HG02981 (cell line): ENCODE measurements at regions not wholly inside any gene's neighbourhood (a gene's known extent, or its start where the extent isn't known, plus 50 kb on each side); places are given as distances from the start of the nearest gene placed in this dataset.

Source experiments
- ATAC-seq: cut with Tn5 transposase; IDR thresholded peaks from one replicate; pipeline ENCODE4 v1.9.1; 2021; ENCODE audit warnings: mild to moderate bottlenecking, moderate library complexity; ENCODE audit not compliant: unreplicated experiment

GRCh38 chr10:4046712-4047354, 261.8 kb upstream of the KLF6 start:
- no peak for ATAC-seq

GRCh38 chr10:4046030-4046429, 261.0 kb upstream of the KLF6 start:
- ATAC-seq: no peak

- no peak for ATAC-seq
These were observed 259.1 kb upstream of the KLF6 start for GRCh38 chr10:4043897-4044665.

GRCh38 chr10:4041635-4042034, 256.6 kb upstream of the KLF6 start:
- no peak for ATAC-seq

- ATAC-seq: no peak
These were observed 253.0 kb upstream of the KLF6 start for GRCh38 chr10:4038000-4038399.

- no peak for ATAC-seq
These were observed 250.6 kb upstream of the KLF6 start for GRCh38 chr10:4035599-4035945.

- peak; percentile 29 for ATAC-seq
These were observed 250.0 kb upstream of the KLF6 start for GRCh38 chr10:4034907-4035598.

GRCh38 chr10:4033341-4033896, 248.4 kb upstream of the KLF6 start:
- ATAC-seq: peak; percentile 85

GRCh38 chr10:4029866-4030265, 244.9 kb upstream of the KLF6 start:
- ATAC-seq: no peak

- ATAC-seq: no peak
These were observed 244.0 kb upstream of the KLF6 start for GRCh38 chr10:4028854-4029583.

- ATAC-seq: no peak
These were observed 243.0 kb upstream of the KLF6 start for GRCh38 chr10:4028027-4028471.

GRCh38 chr10:4025339-4025738, 240.3 kb upstream of the KLF6 start:
- ATAC-seq: no peak

GRCh38 chr10:4024516-4025245, 239.7 kb upstream of the KLF6 start:
- no peak for ATAC-seq

- no peak for ATAC-seq
These were observed 239.0 kb upstream of the KLF6 start for GRCh38 chr10:4024027-4024426.

- no peak for ATAC-seq
These were observed 237.5 kb upstream of the KLF6 start for GRCh38 chr10:4022473-4022872.

GRCh38 chr10:4020631-4021030, 235.6 kb upstream of the KLF6 start:
- ATAC-seq: no peak

GRCh38 chr10:4018054-4018511, 233.1 kb upstream of the KLF6 start:
- ATAC-seq: no peak

- no peak for ATAC-seq
These were observed 232.3 kb upstream of the KLF6 start for GRCh38 chr10:4017336-4017735.

GRCh38 chr10:4016214-4016740, 231.3 kb upstream of the KLF6 start:
- no peak for ATAC-seq

GRCh38 chr10:4013651-4014121, 228.7 kb upstream of the KLF6 start:
- peak; percentile 62 for ATAC-seq
